IMR-90 (cell line): ENCODE measurements at regions not wholly inside any gene's neighbourhood (a gene's known extent, or its start where the extent isn't known, plus 50 kb on each side); places are given as distances from the start of the nearest gene placed in this dataset.

Experiments
- BHLHE40 ChIP-seq: fragments of 150-350 bp; IDR thresholded peaks from 2 replicates; pipeline ENCODE4 v1.6.1; 2016; ENCODE audit warnings: mild to moderate bottlenecking, low read depth, low read length
- CHD1 ChIP-seq: IDR thresholded peaks from 2 replicates; pipeline ENCODE4 v1.6.1; 2012; ENCODE audit warnings: low read depth, low read length, improper control_type of control experiment
- MXI1 ChIP-seq: IDR thresholded peaks from 2 replicates; pipeline ENCODE4 v1.6.1; 2012; ENCODE audit warnings: low read depth, mild to moderate bottlenecking, low read length, moderate library complexity, borderline replicate concordance
- NFE2L2 ChIP-seq: fragments of 150-350 bp; IDR thresholded peaks from 2 replicates; pipeline ENCODE4 v1.6.1; 2016; ENCODE audit warnings: low read depth, mild to moderate bottlenecking, low read length
- POLR2A ChIP-seq: IDR thresholded peaks from 2 replicates; pipeline ENCODE4 v1.6.1; 2012; ENCODE audit warnings: mild to moderate bottlenecking, low read depth, low read length
- RAD21 ChIP-seq: IDR thresholded peaks from 2 replicates; pipeline ENCODE4 v1.6.1; 2012; ENCODE audit warnings: low read length, improper control_type of control experiment
- RCOR1 ChIP-seq: IDR thresholded peaks from 2 replicates; pipeline ENCODE4 v1.6.1; 2012; ENCODE audit warnings: mild to moderate bottlenecking, low read length, improper control_type of control experiment; ENCODE audit not compliant: insufficient replicate concordance
- SMC3 ChIP-seq: fragments of 150-350 bp; IDR thresholded peaks from 2 replicates; pipeline ENCODE4 v1.6.1; 2016; ENCODE audit warnings: low read depth, mild to moderate bottlenecking, antibody characterized with exemption, low read length, moderate library complexity
- TF ChIP-seq, protein P1 (sequence below): conservative IDR thresholded peaks from 2 replicates; pipeline ENCODE4 v1.5.1; 2012; ENCODE audit warnings: mild to moderate bottlenecking, low read depth, low read length, improper control_type of control experiment

DNA sequence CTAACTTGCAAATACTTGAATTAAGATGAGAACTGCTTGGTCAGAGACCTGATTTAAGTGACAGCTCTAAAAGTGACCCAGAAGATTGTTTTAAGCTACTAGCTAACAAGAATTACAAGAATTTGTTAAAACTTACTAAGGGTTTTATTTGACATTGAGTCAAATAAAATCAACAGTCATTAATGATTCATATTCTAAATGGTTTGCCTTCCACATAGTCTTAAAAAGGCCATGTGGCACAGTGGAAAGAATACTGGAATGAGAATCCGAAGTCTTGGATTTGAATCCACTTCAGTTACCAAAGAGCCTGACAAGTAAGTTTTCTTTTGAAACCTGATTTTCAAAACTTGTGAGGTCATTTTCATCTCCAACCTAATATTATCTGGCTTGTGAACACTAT is 489.3 kb downstream of the ADCYAP1 start:
- TF ChIP-seq SMC3 = no peak
- TF ChIP-seq, protein P1, sequence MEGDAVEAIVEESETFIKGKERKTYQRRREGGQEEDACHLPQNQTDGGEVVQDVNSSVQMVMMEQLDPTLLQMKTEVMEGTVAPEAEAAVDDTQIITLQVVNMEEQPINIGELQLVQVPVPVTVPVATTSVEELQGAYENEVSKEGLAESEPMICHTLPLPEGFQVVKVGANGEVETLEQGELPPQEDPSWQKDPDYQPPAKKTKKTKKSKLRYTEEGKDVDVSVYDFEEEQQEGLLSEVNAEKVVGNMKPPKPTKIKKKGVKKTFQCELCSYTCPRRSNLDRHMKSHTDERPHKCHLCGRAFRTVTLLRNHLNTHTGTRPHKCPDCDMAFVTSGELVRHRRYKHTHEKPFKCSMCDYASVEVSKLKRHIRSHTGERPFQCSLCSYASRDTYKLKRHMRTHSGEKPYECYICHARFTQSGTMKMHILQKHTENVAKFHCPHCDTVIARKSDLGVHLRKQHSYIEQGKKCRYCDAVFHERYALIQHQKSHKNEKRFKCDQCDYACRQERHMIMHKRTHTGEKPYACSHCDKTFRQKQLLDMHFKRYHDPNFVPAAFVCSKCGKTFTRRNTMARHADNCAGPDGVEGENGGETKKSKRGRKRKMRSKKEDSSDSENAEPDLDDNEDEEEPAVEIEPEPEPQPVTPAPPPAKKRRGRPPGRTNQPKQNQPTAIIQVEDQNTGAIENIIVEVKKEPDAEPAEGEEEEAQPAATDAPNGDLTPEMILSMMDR = no peak
- TF ChIP-seq RCOR1 = no peak
- TF ChIP-seq MXI1 = no peak
- TF ChIP-seq RAD21 = no peak
- TF ChIP-seq POLR2A = no peak
- no peak for TF ChIP-seq CHD1
- no peak for TF ChIP-seq NFE2L2
- TF ChIP-seq BHLHE40 = no peak
